COLO668 (cell line): ENCODE measurements at regions not wholly inside any gene's neighbourhood (a gene's known extent, or its start where the extent isn't known, plus 50 kb on each side); places are given as distances from the start of the nearest gene placed in this dataset.

ENCODE experiments used
- DNase-seq: peaks from one replicate; lab custom pipeline; 2025; ENCODE audit not compliant: unreplicated experiment; lab: John Stamatoyannopoulos, UW

DNA sequence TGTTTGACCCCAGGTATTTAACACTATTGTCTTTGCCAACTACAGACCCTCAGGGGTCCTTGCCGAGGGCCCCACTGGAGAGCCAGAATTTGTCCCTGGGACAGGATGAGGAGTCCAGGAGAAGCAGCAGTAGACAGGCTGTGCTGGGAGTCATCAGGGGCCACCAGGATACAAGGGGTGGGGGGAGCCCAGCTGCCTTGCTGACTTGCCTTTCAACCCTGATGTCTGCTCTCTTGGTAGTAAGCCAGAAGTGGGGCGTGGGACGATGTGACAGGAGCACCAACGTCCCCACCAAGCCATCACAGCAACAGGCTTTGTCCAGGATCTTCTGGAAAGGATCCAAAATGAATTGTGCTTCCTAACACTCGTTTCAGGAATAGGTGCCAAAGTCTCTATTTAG, 62.4 kb upstream of the CDCA7L start:
- DNase-seq = no peak

DNA sequence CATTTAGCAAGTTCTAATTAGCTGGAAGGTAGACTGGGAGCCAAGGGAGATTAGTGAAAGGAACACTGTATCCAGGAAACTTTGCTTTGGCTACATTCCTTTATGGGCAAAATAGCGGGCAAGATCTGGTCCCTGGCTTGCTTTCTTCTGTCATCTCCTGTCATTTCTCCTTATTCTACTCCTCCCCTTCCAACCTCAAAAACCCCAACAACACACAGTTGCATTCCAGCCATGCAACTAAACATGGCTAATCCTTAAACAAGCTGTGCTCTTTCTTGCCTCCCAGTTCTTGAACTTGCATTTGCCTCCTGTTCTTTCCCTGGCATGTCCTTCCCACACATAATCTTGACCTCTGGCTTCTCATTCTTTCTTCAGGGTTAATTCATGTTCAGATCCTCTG, 59.5 kb upstream of the CDCA7L start:
- no peak for DNase-seq

GRCh38 chr7:22002726-22003125, 57.0 kb upstream of the CDCA7L start:
- no peak for DNase-seq

- peak; percentile 39 for DNase-seq
Observed at GRCh38 chr7:22001345-22002004, 55.8 kb upstream of the CDCA7L start.

GRCh38 chr7:21999896-22000295, 54.2 kb upstream of the CDCA7L start:
- no peak for DNase-seq

- DNase-seq = no peak
Observed at GRCh38 chr7:21996641-21997040, 50.9 kb upstream of the CDCA7L start.
